HL-60/S4 treated with phorbol 12-myristate 13-acetate at 8.2 ng/mL for 4 days and 3 days (cell line): ENCODE measurements at regions not wholly inside any gene's neighbourhood (a gene's known extent, or its start where the extent isn't known, plus 50 kb on each side); places are given as distances from the start of the nearest gene placed in this dataset.

Source experiments
- in situ Hi-C: fragments of 300-500 bp; cut with MboI; formaldehyde crosslinking; loops from 2 replicates; pipeline ENCODE4 v1.15.0; 2022; ENCODE audit warnings: low sequenced_read_pairs

- in situ Hi-C loops, result no loop called here
Observed at GRCh38 chr17:72297326-72298115, 176.7 kb downstream of the SOX9 start.

- in situ Hi-C loops, result no loop called here
Observed at GRCh38 chr17:72299100-72299499, 178.3 kb downstream of the SOX9 start.

- in situ Hi-C loops, result no loop called here
Observed at GRCh38 chr17:72299592-72299991, 178.8 kb downstream of the SOX9 start.

DNA sequence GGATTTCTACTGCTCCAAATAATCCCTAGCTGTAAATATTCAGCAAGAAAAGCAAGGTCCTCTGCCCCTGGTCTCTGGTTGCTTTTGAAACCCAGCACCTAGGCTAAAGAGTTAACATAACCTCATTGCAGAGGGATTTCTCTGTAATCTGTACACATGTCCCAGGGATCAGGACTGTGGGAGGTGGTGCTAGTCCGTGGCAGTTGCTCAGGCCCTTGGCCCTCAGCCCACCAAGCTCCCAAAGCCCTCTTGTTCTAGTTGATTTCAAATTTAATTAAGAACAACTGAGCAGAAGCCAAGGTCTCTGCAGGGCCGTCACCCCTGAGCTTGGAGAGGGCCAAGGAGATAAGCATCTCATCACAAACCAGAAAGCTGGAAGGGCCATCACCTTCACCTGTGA lies 181.1 kb downstream of the SOX9 start:
- in situ Hi-C loops, result no loop called here

- in situ Hi-C loops, result no loop called here
Observed at GRCh38 chr17:72302735-72303134, 181.9 kb downstream of the SOX9 start.

DNA sequence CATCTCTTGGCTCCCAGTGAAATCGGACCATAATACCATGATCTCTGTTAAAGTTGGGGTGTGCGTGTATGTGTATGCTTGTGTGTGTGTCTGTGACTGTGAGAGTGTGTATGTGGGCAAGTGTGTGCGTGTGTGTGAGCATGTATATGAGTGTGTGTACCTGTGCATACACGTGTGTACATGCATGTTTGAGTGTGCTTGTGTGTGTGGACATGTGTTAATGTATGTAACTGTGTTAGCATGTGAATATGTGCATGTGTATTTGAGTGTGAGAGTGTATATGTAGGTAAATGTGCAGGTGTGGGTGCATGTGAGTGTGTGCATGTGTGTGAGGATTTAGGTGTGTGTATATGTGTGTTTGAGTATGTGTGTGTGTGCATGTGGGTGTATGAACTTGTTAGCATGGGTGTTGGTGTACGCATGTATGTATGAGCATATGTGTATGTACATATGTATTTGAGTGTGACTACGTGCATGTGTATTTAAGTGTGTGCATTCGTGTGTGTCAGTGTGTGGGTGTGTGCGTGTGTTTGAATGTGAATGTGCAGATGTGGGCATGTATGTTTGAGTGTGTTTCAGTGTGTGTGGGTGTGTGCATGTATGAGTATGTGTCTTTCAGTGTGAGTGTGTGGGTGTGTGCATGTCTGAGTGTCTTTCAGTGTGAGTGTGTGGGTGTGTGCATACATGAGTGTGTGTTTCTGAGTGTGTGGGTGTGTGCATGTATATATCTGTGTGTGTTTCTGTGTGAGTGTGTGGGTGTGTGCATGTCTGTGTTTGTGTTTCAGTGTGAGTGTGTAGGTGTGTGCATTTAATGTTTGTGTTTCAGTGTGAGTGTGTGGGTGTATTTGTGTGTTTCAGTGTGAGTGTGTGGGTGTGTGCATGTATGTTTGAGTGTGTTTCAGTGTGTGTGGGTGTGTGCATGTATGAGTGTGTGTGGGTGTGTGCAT lies 183.2 kb downstream of the SOX9 start:
- in situ Hi-C loops, result no loop called here

DNA sequence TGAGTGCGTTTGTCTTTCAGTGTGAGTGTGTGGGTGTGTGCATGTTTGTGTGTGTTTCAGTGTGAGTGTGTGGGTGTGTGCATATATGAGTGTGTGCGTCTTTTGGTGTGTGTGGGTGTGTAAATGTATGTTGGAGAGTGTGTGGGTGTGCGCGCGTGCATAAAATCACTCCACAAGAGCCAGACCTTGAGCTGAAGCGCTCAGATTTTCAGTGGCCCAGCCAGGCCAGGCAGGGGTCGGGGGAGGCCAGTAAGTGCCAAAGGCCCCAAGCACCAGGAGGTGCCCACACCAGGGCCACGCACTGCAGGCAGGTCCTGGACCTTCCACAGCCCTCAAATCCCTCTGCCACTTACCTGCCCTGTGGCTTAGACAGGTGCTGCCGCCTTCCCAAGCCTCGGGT lies 184.0 kb downstream of the SOX9 start:
- in situ Hi-C loops, result no loop called here

GRCh38 chr17:72305472-72305871 lies 184.7 kb downstream of the SOX9 start:
- in situ Hi-C loops, result no loop called here

DNA sequence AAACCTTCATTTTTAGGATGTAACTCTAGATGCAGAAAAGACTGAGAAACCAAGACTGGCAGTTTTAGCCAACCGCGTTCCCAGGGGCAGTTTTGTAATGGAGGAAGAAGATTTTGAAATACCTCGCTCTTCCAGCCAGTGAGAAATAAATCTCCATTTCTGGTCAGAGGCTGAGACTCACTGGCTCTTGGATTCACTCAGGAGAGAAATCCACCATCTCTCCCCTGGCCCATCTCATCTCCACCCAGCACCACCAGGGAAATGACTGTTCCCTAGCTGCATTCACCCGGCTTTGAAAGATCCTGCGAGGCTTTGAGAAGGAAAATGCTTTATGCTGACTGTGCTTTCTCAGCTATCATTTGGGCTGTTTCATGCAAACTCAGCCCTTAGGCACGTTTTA lies 185.2 kb downstream of the SOX9 start:
- in situ Hi-C loops, result no loop called here

DNA sequence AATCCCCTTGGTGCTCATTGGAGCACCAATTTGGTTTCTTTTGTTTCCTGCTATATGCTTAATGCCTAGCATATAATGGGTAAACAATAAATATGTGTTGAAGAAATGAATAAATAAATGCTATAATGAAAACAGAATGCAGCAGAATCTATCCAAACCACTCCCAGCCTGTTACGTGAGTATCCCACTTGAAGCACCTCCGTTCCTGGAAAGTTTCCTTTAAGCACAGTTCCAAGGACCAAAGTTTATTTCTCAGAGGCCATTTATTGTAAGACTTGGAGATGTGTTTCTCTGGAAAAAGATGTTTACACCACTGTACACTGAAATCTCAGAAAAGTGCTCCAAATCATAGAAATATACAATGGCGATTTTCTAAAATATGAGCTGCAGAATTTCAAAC lies 187.0 kb downstream of the SOX9 start:
- in situ Hi-C loops, result no loop called here

- in situ Hi-C loops, result no loop called here
Observed at GRCh38 chr17:72308744-72309385, 188.0 kb downstream of the SOX9 start.

- in situ Hi-C loops, result no loop called here
Observed at GRCh38 chr17:72311004-72311403, 190.2 kb downstream of the SOX9 start.

- in situ Hi-C loops, result no loop called here
Observed at GRCh38 chr17:72315122-72315913, 194.5 kb downstream of the SOX9 start.

DNA sequence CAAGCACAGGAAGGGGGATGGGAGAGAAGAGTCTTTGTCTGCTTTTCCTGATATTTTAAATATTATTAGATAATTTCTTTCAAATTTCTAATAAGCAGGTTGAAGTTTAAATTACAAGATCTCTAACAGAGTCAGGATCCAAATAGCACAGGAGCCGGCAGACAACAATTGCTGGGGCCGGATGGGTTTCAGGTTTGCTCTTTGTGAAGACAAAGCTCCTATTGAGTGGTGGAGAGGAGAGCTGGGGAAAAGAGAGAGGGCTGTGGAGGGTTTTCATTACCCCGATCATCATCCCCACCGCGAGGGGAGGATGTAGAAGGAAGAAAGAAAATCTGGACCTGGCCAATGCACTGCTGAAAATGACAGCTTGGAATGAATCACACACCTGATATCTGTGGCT lies 197.3 kb downstream of the SOX9 start:
- in situ Hi-C loops, result no loop called here

DNA sequence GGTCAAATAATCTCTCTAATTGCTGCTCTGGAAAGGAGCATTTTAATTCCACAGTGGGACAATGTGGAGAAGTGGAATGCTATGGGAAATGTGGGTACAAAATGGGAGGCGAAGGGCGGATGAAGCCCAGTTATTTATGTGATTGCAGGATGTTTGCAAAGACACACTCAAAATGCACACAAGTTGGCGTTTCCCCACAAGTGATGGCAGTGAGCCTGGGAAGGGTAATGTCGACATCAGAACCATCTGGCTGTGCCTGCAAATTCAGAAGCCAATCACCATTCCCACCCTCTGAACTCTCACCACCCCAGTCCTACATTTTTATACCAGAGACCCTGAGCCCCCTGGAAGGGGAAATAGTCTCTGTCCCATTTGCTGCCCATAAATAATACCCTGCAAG lies 201.1 kb downstream of the SOX9 start:
- in situ Hi-C loops, result no loop called here

DNA sequence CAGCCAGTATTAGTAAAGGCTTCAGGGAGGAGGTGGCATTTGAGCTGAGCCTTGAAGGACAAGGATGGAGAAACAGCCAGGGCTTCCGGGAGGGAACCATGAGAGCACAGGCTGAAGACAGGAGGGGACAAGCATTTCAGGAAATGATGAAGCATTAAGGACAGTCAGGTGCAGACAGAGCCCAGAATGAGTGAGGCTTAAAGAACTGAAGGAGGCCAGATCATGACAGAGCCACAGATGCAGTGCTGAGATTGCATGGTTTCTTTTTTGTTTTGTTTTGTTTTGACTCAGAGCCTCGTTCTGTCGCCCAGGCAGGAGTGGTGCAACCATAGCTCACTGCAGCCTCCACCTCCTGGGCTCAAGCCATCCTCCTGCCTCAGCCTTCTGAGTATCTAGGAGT lies 211.5 kb downstream of the SOX9 start:
- in situ Hi-C loops, result no loop called here

DNA sequence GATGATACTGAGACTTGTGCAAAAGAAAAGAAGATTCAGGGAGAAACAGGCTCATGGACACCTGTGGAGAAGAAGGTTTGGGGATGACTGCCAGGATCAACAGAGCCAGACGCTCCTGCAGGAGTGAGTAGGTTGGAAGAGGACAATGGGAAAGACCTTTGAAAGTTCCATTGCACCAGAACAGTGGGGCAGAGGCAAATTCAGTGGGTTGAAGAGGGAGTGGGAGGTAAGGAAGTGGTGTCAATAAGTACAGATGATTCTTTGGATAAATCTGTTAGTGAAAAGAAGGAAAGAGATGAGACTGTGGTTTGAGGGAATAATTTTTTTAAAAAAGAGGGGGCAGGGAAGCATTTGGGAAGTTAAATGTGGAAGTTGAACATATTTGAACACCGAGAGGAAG lies 212.8 kb downstream of the SOX9 start:
- in situ Hi-C loops, result no loop called here

- in situ Hi-C loops, result no loop called here
Observed at GRCh38 chr17:72334205-72334604, 213.4 kb downstream of the SOX9 start.

DNA sequence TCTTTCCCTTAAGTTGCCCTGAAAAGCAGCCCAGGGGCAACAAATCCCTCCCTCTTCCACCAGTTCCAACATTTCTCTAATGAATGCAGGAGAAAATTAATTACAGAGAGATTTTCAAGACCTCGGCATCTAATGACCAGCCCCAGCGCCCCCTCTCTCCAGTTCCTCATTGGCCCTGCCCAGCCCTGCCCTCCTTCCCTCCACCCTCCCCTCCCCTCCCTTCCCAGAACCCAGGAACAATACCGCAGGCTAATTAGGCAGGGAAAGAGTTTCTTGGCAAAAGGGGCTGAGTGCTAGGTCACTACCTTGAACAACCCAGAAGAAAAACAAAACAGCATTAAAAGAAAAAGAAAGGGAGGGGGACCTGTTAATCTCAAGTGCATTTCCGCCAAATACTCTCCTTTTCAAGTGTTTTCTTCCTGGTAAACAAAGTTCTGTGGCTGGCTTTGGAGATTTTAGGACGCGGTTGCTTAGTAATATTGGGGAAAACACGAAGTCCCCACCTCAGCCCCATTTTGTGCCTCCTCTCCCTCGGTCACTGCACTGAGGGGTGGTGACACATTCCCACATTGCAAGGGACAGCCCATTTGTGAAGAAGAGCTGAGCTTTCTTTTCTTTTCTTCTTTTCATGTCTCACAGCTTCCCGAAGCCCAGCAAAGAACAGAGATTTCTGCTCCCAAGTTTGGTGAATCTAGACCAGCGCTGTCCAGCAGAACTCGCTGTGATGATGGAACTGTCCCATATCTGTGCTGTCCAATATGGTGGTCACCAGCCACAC lies 215.4 kb downstream of the SOX9 start:
- in situ Hi-C loops, result no loop called here

- in situ Hi-C loops, result no loop called here
Observed at GRCh38 chr17:72336804-72337070, 215.9 kb downstream of the SOX9 start.
